ENCODE measurements at regions not wholly inside any gene's neighbourhood (a gene's known extent, or its start where the extent isn't known, plus 50 kb on each side); places are given as distances from the start of the nearest gene placed in this dataset.

GRCh38 chr6:166106076-166106686 is 61.5 kb downstream of the TBXT start:
- DNase-seq (ENCODE audit: low spot score), result peak; percentile 68

DNA sequence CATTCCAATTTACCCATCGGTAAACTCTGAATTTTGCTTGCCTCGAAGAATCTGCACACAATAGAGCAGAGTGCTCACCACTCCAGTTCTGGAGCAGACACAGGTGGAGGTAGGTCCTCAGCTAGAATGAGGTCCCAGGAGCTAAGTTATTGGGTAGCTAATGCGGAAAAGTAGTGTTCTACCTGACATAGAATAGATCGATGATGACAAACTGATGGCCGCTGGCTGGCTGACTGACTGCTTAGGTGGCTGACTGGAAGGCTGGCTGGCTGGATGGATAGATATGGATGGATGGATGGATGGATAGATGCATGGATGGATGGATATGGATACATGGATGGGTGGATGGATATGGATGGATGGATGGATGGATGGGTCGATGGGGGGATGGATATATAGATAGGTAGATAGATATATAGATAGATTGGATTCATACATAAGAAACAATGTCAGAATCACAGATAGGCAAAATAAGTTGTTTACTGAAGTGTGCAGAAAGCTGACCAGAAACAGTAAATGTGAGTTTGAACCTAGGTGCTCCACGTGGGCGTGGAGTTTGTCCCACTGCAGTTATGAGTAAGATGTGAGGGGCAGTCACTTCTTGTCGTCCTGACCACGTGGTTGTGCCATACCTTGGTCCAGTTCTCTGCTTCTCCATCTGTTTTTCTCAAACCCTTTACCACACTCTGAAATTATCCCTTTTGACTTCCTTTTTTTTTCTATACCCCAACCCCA is 62.1 kb downstream of the TBXT start:
- DNase-seq (ENCODE audit: low spot score), result no peak

GRCh38 chr6:166104872-166105271 is 62.8 kb downstream of the TBXT start:
- no peak for DNase-seq (ENCODE audit: low spot score)

DNA sequence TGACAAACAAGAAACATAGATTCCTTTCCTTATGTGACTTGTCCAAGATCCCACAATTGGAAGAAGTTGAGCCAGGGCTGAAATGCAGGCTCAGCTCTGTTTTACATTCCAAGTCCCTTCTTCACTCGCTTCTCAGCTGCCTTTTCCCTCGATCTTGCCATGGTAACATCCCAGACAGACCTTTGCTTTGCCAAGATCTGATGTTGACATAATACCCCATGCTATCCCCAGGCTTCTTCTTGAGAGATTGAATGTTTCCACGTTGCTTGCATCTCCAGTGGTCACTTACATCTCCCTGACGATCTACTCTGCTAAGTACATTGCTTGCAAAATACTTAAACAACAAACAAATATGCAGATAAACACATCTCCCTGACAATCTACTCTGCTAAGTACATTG is 63.5 kb downstream of the TBXT start:
- no peak for DNase-seq (ENCODE audit: low spot score)

- DNase-seq (ENCODE audit: low spot score), result no peak
Measured at GRCh38 chr6:166101819-166102419, 65.7 kb downstream of the TBXT start.

GRCh38 chr6:166097914-166098522 is 69.6 kb downstream of the TBXT start:
- peak; percentile 55 for DNase-seq (ENCODE audit: low spot score)

DNA sequence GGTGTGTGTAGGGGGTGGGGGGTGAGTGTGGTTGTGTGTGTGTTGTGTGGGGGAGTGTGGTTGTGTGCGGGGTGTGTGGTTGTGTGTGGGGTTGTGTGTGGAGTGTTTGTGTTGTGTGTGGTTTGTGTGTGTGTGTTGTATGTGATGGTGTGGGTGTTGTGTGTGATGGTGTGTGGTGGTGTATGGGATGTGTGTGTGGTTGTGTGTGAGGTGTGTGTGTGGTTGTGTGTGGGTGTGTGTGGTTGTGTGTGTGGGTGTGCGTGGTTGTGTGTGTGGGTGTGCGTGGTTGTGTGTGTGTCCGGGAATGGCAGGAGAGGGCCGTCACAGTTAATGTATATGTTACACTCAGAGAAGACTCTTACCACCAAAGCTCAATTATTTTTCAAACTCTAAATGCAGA is 79.8 kb downstream of the TBXT start:
- DNase-seq (ENCODE audit: low spot score), result no peak

GRCh38 chr6:166087246-166087645 is 80.4 kb downstream of the TBXT start:
- DNase-seq (ENCODE audit: low spot score), result no peak

DNA sequence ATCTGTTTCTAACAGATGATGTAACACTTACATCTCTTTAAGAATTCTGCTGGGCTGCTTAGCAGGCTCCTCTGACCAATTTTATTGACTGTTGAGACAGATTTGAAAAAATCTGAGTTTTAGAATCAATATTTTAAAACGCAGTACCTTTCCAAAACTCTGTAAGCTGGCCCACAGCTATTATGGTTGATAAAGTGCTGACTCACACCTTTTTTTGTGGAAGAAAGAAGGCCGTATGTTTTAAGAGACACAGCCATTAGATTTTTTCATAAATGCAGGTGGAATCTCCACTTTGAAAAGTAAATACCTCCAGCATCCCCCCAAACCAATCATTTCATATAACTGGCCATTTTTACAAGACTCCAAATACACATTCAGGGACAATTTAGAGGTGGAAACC is 82.2 kb downstream of the TBXT start:
- DNase-seq (ENCODE audit: low spot score), result no peak

GRCh38 chr6:166084951-166085350 is 82.7 kb downstream of the TBXT start:
- DNase-seq (ENCODE audit: low spot score), result no peak

GRCh38 chr6:166079841-166080240 is 87.8 kb downstream of the TBXT start:
- no peak for DNase-seq (ENCODE audit: low spot score)

- no peak for DNase-seq (ENCODE audit: low spot score)
Measured at GRCh38 chr6:166078294-166078693, 89.4 kb downstream of the TBXT start.

GRCh38 chr6:166076625-166077024 is 91.0 kb downstream of the TBXT start:
- DNase-seq (ENCODE audit: low spot score), result no peak

DNA sequence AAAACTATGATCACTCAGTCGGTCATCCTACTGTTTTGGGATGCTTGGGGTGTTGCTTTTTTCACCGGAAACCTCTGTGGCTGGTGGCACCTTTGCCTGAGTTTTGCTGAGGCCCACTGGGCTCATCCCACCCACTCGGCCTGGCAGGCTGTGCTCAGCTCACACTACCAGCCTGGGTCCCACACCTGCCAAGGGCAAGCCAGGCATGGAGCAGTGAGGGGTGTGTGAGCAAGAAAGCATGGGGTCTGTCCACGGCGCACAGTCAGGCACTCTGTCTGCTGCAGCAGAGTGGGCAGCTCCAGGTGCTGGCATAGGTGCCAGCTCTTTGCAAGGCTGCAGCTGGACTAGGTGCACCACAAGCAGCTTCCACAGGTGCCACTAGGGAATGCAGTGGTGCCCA is 91.7 kb downstream of the TBXT start:
- DNase-seq (ENCODE audit: low spot score), result no peak

DNA sequence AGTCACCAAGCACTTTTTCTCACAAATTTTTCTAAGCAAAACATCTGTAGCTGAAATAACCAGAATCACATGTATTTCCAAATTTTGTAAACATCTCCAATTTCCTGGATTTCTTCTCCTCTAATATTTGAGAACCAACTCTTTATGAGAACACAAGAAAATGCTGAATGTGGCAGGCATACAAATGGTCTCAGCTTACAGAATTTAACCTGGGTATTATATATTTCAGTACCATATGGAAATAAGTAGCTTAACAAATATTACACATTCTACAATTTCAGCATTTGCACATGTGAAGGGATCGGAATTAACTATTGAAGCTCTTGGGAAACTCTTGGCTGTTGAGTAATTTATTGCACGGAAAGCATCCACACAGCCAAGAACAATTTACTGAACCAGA is 92.5 kb downstream of the TBXT start:
- no peak for DNase-seq (ENCODE audit: low spot score)

DNA sequence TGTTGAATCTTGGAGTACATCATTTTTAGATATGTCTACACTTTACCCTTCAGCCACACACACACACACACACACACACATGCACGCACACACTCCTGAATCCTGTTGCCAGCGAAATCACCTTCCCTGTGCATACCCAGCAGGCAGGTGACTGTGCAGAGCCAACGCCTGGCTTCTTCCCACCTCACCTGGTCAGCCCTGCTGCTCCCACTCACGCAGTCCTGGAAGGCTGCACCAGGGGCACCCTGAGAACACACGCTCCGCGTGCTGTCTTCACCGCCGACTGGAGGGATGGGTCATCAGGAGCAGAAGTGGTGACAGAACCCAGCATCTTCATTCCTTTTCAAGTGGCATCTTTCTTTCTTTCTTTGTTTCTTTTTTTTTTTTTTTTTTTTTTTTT is 94.6 kb downstream of the TBXT start:
- no peak for DNase-seq (ENCODE audit: low spot score)

- no peak for DNase-seq (ENCODE audit: low spot score)
Measured at GRCh38 chr6:166068768-166069167, 98.9 kb downstream of the TBXT start.

DNA sequence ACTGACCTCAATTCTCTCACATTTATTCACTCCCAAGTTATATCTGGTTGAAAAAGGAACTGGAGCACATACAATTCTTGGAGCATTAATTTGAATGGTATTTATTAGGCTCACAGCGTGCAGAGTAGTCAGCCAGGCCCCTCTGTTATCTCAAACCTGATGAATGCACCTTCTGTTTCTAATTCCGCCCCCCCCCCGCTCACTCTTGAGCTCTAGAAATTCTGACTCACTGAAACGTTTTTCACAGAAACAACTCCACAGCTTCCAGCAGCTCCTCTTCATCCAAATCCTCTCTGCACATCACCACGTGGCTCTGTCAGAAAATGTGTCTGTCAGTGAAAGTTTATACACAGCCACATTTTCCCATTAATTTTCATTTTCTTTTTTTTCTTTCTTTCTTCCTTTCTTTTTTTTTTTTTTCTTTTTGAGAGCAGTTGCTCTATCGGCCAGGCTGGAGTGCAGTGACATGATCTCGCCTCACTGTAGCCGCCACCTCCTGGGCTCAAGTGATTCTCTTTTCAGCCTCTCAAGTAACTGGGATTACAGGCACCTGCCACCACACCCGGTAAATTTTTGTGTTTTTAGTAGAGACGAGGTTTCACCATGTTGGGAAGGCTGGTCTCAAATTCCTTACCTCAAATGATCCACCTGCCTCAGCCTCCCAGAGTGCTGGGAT is 109.4 kb downstream of the TBXT start:
- no peak for DNase-seq (ENCODE audit: low spot score)

DNA sequence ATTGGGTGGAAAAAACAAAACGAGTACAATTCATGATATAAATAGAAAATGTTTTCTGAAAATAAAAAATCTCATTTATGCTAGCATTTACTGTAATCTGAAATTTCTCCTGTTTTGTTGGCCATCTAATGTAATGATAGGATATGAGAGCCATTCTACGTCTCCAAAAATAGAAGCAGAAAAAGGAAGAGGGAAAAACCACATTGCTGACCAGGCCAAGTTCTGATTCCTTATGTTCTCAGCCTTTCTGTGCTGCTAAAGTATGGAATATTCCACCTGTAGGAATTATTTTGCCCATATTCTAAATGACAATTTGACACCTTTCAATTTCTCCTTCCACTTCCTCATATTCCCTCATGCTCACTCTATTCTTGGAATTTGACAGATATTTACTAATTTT is 110.2 kb downstream of the TBXT start:
- no peak for DNase-seq (ENCODE audit: low spot score)

DNA sequence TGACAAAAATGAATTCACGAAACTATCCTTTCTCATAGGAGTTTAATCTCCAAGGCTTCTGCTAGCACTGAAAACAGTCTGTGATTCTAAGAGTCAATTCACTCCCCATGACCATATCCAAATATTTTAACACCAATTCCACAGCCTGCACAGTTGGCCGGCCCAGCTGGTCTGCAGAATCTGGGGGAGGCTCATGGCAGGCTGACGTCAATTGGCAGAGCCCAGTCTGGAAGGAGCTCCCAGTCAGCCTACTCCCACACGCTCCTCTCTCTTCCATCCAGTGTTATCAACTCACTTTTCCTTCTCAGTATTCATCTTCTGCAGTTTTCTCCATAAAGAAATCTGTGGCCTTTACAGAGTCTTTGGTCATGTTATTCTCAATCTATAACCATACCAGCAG is 111.0 kb downstream of the TBXT start:
- DNase-seq (ENCODE audit: low spot score), result no peak

- DNase-seq (ENCODE audit: low spot score), result no peak
Measured at GRCh38 chr6:166055801-166056200, 111.8 kb downstream of the TBXT start.

DNA sequence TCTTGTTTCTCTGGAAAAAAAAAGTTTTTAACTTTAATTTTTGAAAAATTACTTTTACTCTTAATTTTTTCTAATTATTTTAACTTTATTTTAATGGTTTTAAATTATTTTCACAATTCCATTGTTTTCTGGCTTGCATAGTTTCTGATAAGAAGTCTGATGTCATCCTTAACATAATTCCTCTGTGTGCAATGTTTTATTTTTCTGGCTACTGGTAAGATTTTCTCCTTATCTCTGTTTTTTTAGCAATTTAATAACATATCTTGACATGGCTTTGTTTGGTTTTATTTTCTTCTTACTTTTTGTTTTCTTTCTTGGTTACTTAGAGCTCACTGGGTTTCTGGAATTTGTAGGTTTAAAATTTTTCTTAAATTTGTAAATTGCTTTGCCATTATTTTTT is 114.8 kb downstream of the TBXT start:
- DNase-seq (ENCODE audit: low spot score), result no peak

All from ureter (tissue), 1 donor.